HCT116 (cell line): ENCODE measurements at regions not wholly inside any gene's neighbourhood (a gene's known extent, or its start where the extent isn't known, plus 50 kb on each side); places are given as distances from the start of the nearest gene placed in this dataset.

Source experiments
- ATAC-seq: fragments of 200-7000 bp; cut with Tn5 transposase; 2 replicates; pipeline ENCODE4 v1.9.1; 2020; ENCODE audit warnings: mild to moderate bottlenecking, moderate library complexity
- BruUV-seq: library from RNA; stranded (reverse); fragments of 400-500 nt; replicated peaks from 2 replicates; lab custom pipeline; 2021; lab: Mats Ljungman, UMichigan
- CTCF ChIA-PET: fragments of 300-600 bp; sonication (Branson Sonifier 250); formaldehyde crosslinking; loops from one replicate; lab custom pipeline; 2021; ENCODE audit warnings: antibody characterized with exemption; lab: Charles Lee
- POLR2A ChIA-PET: fragments of 300-600, 350-600 bp; sonication (Branson Sonifier 250); formaldehyde crosslinking; loops from one replicate; lab custom pipeline; 2021; ENCODE audit warnings: antibody characterized with exemption; lab: Charles Lee
- RAD21 ChIA-PET, 2 experiments: fragments of 300-600 bp; sonication (Branson Sonifier 250); formaldehyde crosslinking; loops; one replicate each; lab custom pipeline; 2023; ENCODE audit warnings: low total read pairs in 2 of 2; ENCODE audit not compliant: uncharacterized antibody in 2 of 2, unreplicated experiment in 2 of 2, low non-redundant PET in 1 of 2; lab: Charles Lee
- DNase-seq: peaks from one replicate; pipeline ENCODE4 v3.0.0-alpha.2; 2010; ENCODE audit warnings: low read depth, low spot score
- H2AFZ ChIP-seq: fragments of 200-600 bp; shearing (Covaris generic), sonication (generic); 2 replicates; pipeline ENCODE4 v1.6.1; 2017; ENCODE audit warnings: low read depth, mixed run types, mixed read lengths, antibody characterized with exemption, low read length; ENCODE audit not compliant: poor library complexity, severe bottlenecking
- H3K27ac ChIP-seq: 2 replicates; pipeline ENCODE4 v1.5.1; 2012; ENCODE audit warnings: low read depth, low read length
- H3K27me3 ChIP-seq: fragments of 200-600 bp; sonication (generic); 2 replicates; pipeline ENCODE4 v1.6.1; 2016; ENCODE audit warnings: mixed run types, low read length, mixed read lengths; ENCODE audit not compliant: insufficient read depth
- H3K36me3 ChIP-seq, 2 experiments: fragments of 200-500 bp in 1 of 2; fragments of 200-600 bp in 1 of 2; sonication (Bioruptor generic) in 1 of 2; sonication (generic) in 1 of 2; 2 replicates each; pipeline versions ENCODE4 v1.5.1 to v1.6.1; 2014 to 2016; ENCODE audit warnings: low read length in 2 of 2, inconsistent platforms in 1 of 2, mixed read lengths in 1 of 2, mixed run types in 1 of 2; ENCODE audit not compliant: insufficient read depth in 2 of 2, control insufficient read depth in 1 of 2
- H3K4me1 ChIP-seq, 2 experiments: fragments of 200-600 bp in 1 of 2; sonication (generic) in 1 of 2; 2 replicates each; pipeline versions ENCODE4 v1.5.1 to v1.6.1; 2012 to 2017; ENCODE audit warnings: low read length in 2 of 2, inconsistent platforms in 1 of 2, mild to moderate bottlenecking in 1 of 2, mixed read lengths in 1 of 2, mixed run types in 1 of 2, moderate library complexity in 1 of 2; ENCODE audit not compliant: insufficient read depth in 2 of 2, control insufficient read depth in 1 of 2
- H3K4me2 ChIP-seq: fragments of 200-600 bp; sonication (generic); 2 replicates; pipeline ENCODE4 v1.6.1; 2017; ENCODE audit warnings: mixed run types, low read length, mixed read lengths
- H3K4me3 ChIP-seq, 2 experiments: fragments of 200-600 bp in 1 of 2; sonication (generic) in 1 of 2; replicated peaks in 1 of 2; 2 replicates each; pipeline ENCODE4 v1.5.1; 2011 to 2016; ENCODE audit warnings: low read length in 2 of 2, control low read depth in 1 of 2, low read depth in 1 of 2, mild to moderate bottlenecking in 1 of 2, mixed read lengths in 1 of 2, mixed run types in 1 of 2
- H3K79me2 ChIP-seq: fragments of 200-600 bp; sonication (generic); 2 replicates; pipeline ENCODE4 v1.6.1; 2017; ENCODE audit warnings: mild to moderate bottlenecking, mixed run types, low read length, moderate library complexity, mixed read lengths; ENCODE audit not compliant: insufficient read depth
- H3K9ac ChIP-seq: fragments of 200-600 bp; sonication (generic); 2 replicates; pipeline ENCODE4 v1.6.1; 2016; ENCODE audit warnings: low read length, mixed read lengths
- H3K9me2 ChIP-seq: fragments of 200-600 bp; sonication (generic), shearing (Covaris generic); 2 replicates; pipeline ENCODE4 v1.6.1; 2017; ENCODE audit warnings: mixed run types, mild to moderate bottlenecking, moderate library complexity; ENCODE audit not compliant: insufficient read depth
- H3K9me3 ChIP-seq, 2 experiments: fragments of 200-500 bp in 1 of 2; fragments of 200-600 bp in 1 of 2; sonication (Bioruptor generic) in 1 of 2; sonication (generic) in 1 of 2; 2 replicates each; pipeline ENCODE4 v1.6.1; 2014 to 2017; ENCODE audit warnings: low read length in 2 of 2, mixed read lengths in 2 of 2, inconsistent platforms in 1 of 2, low read depth in 1 of 2, mild to moderate bottlenecking in 1 of 2, mixed run types in 1 of 2, moderate library complexity in 1 of 2; ENCODE audit not compliant: control insufficient read depth in 1 of 2, insufficient read depth in 1 of 2
- H4K20me1 ChIP-seq: fragments of 200-600 bp; sonication (generic), shearing (Covaris generic); 2 replicates; pipeline ENCODE4 v1.6.1; 2017; ENCODE audit warnings: mixed run types, mild to moderate bottlenecking, moderate library complexity; ENCODE audit not compliant: insufficient read depth
- EZH2 ChIP-seq: fragments of 200-600 bp; sonication (generic); IDR thresholded peaks from 2 replicates; pipeline ENCODE4 v1.6.1; 2017; ENCODE audit warnings: antibody characterized with exemption, mixed run types
- POLR2A ChIP-seq: IDR thresholded peaks from 2 replicates; pipeline ENCODE4 v1.7.0; 2011; ENCODE audit warnings: borderline replicate concordance; ENCODE audit not compliant: insufficient read depth, insufficient read length; ENCODE audit errors: extremely low read depth
- SRF ChIP-seq: IDR thresholded peaks from 2 replicates; pipeline ENCODE4 v1.6.1; 2012; ENCODE audit warnings: low read depth
- ZNF274 ChIP-seq: fragments of 200-500 bp; sonication (Bioruptor generic); IDR thresholded peaks from 2 replicates; pipeline ENCODE4 v1.6.1; 2014; ENCODE audit warnings: mild to moderate bottlenecking, low read depth, low read length, inconsistent platforms
- intact Hi-C: fragments of 100-400 bp; cut with micrococcal nuclease; formaldehyde crosslinking; loops from 2 replicates; pipeline ENCODE4 v1.10.0; 2022
- TF ChIP-seq, protein P1 (sequence below): IDR thresholded peaks from 2 replicates; pipeline ENCODE4 v1.6.1; 2012

DNA sequence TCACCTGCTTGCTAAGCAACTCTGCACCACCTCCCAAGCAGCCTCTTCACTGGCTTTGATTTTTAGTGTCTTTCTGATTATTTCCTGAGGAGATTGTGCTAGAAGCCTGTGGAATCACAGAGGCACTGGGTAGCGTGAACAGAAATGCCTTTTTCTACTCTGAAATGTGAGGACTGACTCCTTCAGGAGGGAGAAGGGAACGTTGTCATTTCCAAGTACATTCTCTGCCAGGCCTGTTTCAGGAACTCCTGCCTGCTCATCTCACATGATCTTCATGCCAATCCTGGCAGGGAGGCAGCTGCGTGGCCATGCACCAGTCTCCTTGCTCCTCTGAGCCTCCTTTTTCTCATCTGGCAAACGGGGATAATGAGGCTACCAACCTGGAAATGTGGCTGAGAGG, 49.8 kb upstream of the PRDM11 start:
- no peak for DNase-seq
- ChIA-PET CTCF (interaction anchor here (1.2 to 1.4 kb wide), 2 partner anchors 13 to 160 kb away, joined by 3 to 7 read pairs; no protein-coding TSS in a partner anchor), POLR2A (no interaction called here), RAD21 (no interaction called here)
- Histone ChIP-seq H3K9me2 (no peaks in the 10 kb centered on the region), H3K4me2 (no peak overlapping the region), H3K4me3 (no peak overlapping the region)
- no peak for TF ChIP-seq SRF
- TF ChIP-seq ZNF274 = no peak
- TF ChIP-seq EZH2 = no peak
- TF ChIP-seq, protein P1, sequence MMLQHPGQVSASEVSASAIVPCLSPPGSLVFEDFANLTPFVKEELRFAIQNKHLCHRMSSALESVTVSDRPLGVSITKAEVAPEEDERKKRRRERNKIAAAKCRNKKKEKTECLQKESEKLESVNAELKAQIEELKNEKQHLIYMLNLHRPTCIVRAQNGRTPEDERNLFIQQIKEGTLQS = no peak
- no peak for TF ChIP-seq POLR2A
- TF ChIP-seq, all 23 proteins: peak for 0
- Histone ChIP-seq H3K36me3 (no peaks in the 10 kb centered on the region), H3K27me3 (peaks cover 52% of the 10 kb centered on the region), H3K4me1 (no peaks in the 10 kb centered on the region), H3K9me3 (no peaks in the 10 kb centered on the region), H2AFZ (no peak overlapping the region), H3K79me2 (no peaks in the 10 kb centered on the region), H3K9ac (no peak overlapping the region), H3K27ac (no peak overlapping the region), H4K20me1 (no peaks in the 10 kb centered on the region)
- no peak for ATAC-seq
- no TSS peak for BruUV-seq
- intact Hi-C loops = no loop called here
